ENCODE measurements at regions not wholly inside any gene's neighbourhood (a gene's known extent, or its start where the extent isn't known, plus 50 kb on each side); places are given as distances from the start of the nearest gene placed in this dataset.

GRCh38 chr4:153950100-153950979, 161.5 kb upstream of the SFRP2 start:
- Histone ChIP-seq H3K27me3 (ENCODE audit: control insufficient read depth, insufficient read depth, low read length) (no peaks in the 10 kb centered on the region), H3K4me3 (ENCODE audit: low read depth, low read length) (no peak overlapping the region), H3K36me3 (ENCODE audit: control insufficient read depth, insufficient read depth, low read length) (no peaks in the 10 kb centered on the region)

GRCh38 chr4:153948041-153948440, 159.2 kb upstream of the SFRP2 start:
- Histone ChIP-seq H3K36me3 (ENCODE audit: control insufficient read depth, insufficient read depth, low read length) (no peaks in the 10 kb centered on the region), H3K4me1 (ENCODE audit: control insufficient read depth, insufficient read depth, low read length) (no peaks in the 10 kb centered on the region), H3K9me3 (ENCODE audit: control insufficient read depth, insufficient read depth, low read length) (no peaks in the 10 kb centered on the region), H3K27me3 (ENCODE audit: control insufficient read depth, insufficient read depth, low read length) (no peaks in the 10 kb centered on the region), H3K27ac (ENCODE audit: low read depth, low read length) (no peak overlapping the region), H3K9ac (ENCODE audit: low read depth, low read length) (no peak overlapping the region), H3K4me3 (ENCODE audit: low read depth, low read length) (no peak overlapping the region)

More at GRCh38 chr4:153950100-153950979, 161.5 kb upstream of the SFRP2 start:
- Histone ChIP-seq H3K9me3 (ENCODE audit: control insufficient read depth, insufficient read depth, low read length) (no peaks in the 10 kb centered on the region), H3K9ac (ENCODE audit: low read depth, low read length) (no peak overlapping the region), H3K4me1 (ENCODE audit: control insufficient read depth, insufficient read depth, low read length) (no peaks in the 10 kb centered on the region), H3K27ac (ENCODE audit: low read depth, low read length) (no peak overlapping the region)

- no peak overlapping the region for H3K4me3 ChIP-seq (ENCODE audit: low read depth, low read length)
- no peaks in the 10 kb centered on the region for H3K36me3 ChIP-seq (ENCODE audit: control insufficient read depth, insufficient read depth, low read length)
- H3K9me3 ChIP-seq (ENCODE audit: control insufficient read depth, insufficient read depth, low read length): no peaks in the 10 kb centered on the region
- no peak overlapping the region for H3K27ac ChIP-seq (ENCODE audit: low read depth, low read length)
- no peak overlapping the region for H3K9ac ChIP-seq (ENCODE audit: low read depth, low read length)
- H3K4me1 ChIP-seq (ENCODE audit: control insufficient read depth, insufficient read depth, low read length): no peaks in the 10 kb centered on the region
- no peaks in the 10 kb centered on the region for H3K27me3 ChIP-seq (ENCODE audit: control insufficient read depth, insufficient read depth, low read length)
Measured at GRCh38 chr4:153947124-153947523, 158.2 kb upstream of the SFRP2 start.

- H3K27me3 ChIP-seq (ENCODE audit: control insufficient read depth, insufficient read depth, low read length): no peaks in the 10 kb centered on the region
Measured at GRCh38 chr4:153945704-153946103, 156.8 kb upstream of the SFRP2 start.

GRCh38 chr4:153943738-153944415, 155.0 kb upstream of the SFRP2 start:
- Histone ChIP-seq H3K36me3 (ENCODE audit: control insufficient read depth, insufficient read depth, low read length) (no peaks in the 10 kb centered on the region), H3K27ac (ENCODE audit: low read depth, low read length) (no peak overlapping the region), H3K27me3 (ENCODE audit: control insufficient read depth, insufficient read depth, low read length) (no peaks in the 10 kb centered on the region), H3K9ac (ENCODE audit: low read depth, low read length) (no peak overlapping the region), H3K4me3 (ENCODE audit: low read depth, low read length) (no peak overlapping the region), H3K4me1 (ENCODE audit: control insufficient read depth, insufficient read depth, low read length) (no peaks in the 10 kb centered on the region), H3K9me3 (ENCODE audit: control insufficient read depth, insufficient read depth, low read length) (no peaks in the 10 kb centered on the region)

More at GRCh38 chr4:153945704-153946103, 156.8 kb upstream of the SFRP2 start:
- no peaks in the 10 kb centered on the region for H3K4me1 ChIP-seq (ENCODE audit: control insufficient read depth, insufficient read depth, low read length)
- H3K36me3 ChIP-seq (ENCODE audit: control insufficient read depth, insufficient read depth, low read length): no peaks in the 10 kb centered on the region
- no peak overlapping the region for H3K27ac ChIP-seq (ENCODE audit: low read depth, low read length)
- H3K4me3 ChIP-seq (ENCODE audit: low read depth, low read length): no peak overlapping the region
- no peak overlapping the region for H3K9ac ChIP-seq (ENCODE audit: low read depth, low read length)
- no peaks in the 10 kb centered on the region for H3K9me3 ChIP-seq (ENCODE audit: control insufficient read depth, insufficient read depth, low read length)

GRCh38 chr4:153940916-153941315, 152.0 kb upstream of the SFRP2 start:
- H3K4me1 ChIP-seq (ENCODE audit: control insufficient read depth, insufficient read depth, low read length): no peaks in the 10 kb centered on the region
- no peak overlapping the region for H3K27ac ChIP-seq (ENCODE audit: low read depth, low read length)
- no peaks in the 10 kb centered on the region for H3K9me3 ChIP-seq (ENCODE audit: control insufficient read depth, insufficient read depth, low read length)
- H3K9ac ChIP-seq (ENCODE audit: low read depth, low read length): no peak overlapping the region
- H3K4me3 ChIP-seq (ENCODE audit: low read depth, low read length): no peak overlapping the region
- H3K36me3 ChIP-seq (ENCODE audit: control insufficient read depth, insufficient read depth, low read length): no peaks in the 10 kb centered on the region
- H3K27me3 ChIP-seq (ENCODE audit: control insufficient read depth, insufficient read depth, low read length): no peaks in the 10 kb centered on the region

GRCh38 chr4:153939570-153939969, 150.7 kb upstream of the SFRP2 start:
- Histone ChIP-seq H3K27ac (ENCODE audit: low read depth, low read length) (no peak overlapping the region), H3K4me3 (ENCODE audit: low read depth, low read length) (no peak overlapping the region), H3K9me3 (ENCODE audit: control insufficient read depth, insufficient read depth, low read length) (no peaks in the 10 kb centered on the region), H3K9ac (ENCODE audit: low read depth, low read length) (no peak overlapping the region), H3K4me1 (ENCODE audit: control insufficient read depth, insufficient read depth, low read length) (no peaks in the 10 kb centered on the region), H3K36me3 (ENCODE audit: control insufficient read depth, insufficient read depth, low read length) (no peaks in the 10 kb centered on the region), H3K27me3 (ENCODE audit: control insufficient read depth, insufficient read depth, low read length) (no peaks in the 10 kb centered on the region)

GRCh38 chr4:153938994-153939393, 150.1 kb upstream of the SFRP2 start:
- no peak overlapping the region for H3K4me3 ChIP-seq (ENCODE audit: low read depth, low read length)
- no peaks in the 10 kb centered on the region for H3K4me1 ChIP-seq (ENCODE audit: control insufficient read depth, insufficient read depth, low read length)
- no peaks in the 10 kb centered on the region for H3K36me3 ChIP-seq (ENCODE audit: control insufficient read depth, insufficient read depth, low read length)
- H3K9ac ChIP-seq (ENCODE audit: low read depth, low read length): no peak overlapping the region
- H3K9me3 ChIP-seq (ENCODE audit: control insufficient read depth, insufficient read depth, low read length): no peaks in the 10 kb centered on the region
- no peak overlapping the region for H3K27ac ChIP-seq (ENCODE audit: low read depth, low read length)
- no peaks in the 10 kb centered on the region for H3K27me3 ChIP-seq (ENCODE audit: control insufficient read depth, insufficient read depth, low read length)

- no peak overlapping the region for H3K27ac ChIP-seq (ENCODE audit: low read depth, low read length)
- no peaks in the 10 kb centered on the region for H3K27me3 ChIP-seq (ENCODE audit: control insufficient read depth, insufficient read depth, low read length)
- H3K9me3 ChIP-seq (ENCODE audit: control insufficient read depth, insufficient read depth, low read length): no peaks in the 10 kb centered on the region
- H3K9ac ChIP-seq (ENCODE audit: low read depth, low read length): no peak overlapping the region
- H3K4me1 ChIP-seq (ENCODE audit: control insufficient read depth, insufficient read depth, low read length): no peaks in the 10 kb centered on the region
- H3K4me3 ChIP-seq (ENCODE audit: low read depth, low read length): no peak overlapping the region
- H3K36me3 ChIP-seq (ENCODE audit: control insufficient read depth, insufficient read depth, low read length): no peaks in the 10 kb centered on the region
Measured at GRCh38 chr4:153937289-153937688, 148.4 kb upstream of the SFRP2 start.

GRCh38 chr4:153936121-153936520, 147.2 kb upstream of the SFRP2 start:
- Histone ChIP-seq H3K27ac (ENCODE audit: low read depth, low read length) (no peak overlapping the region), H3K27me3 (ENCODE audit: control insufficient read depth, insufficient read depth, low read length) (no peaks in the 10 kb centered on the region), H3K9me3 (ENCODE audit: control insufficient read depth, insufficient read depth, low read length) (no peaks in the 10 kb centered on the region), H3K36me3 (ENCODE audit: control insufficient read depth, insufficient read depth, low read length) (no peaks in the 10 kb centered on the region), H3K4me3 (ENCODE audit: low read depth, low read length) (no peak overlapping the region), H3K9ac (ENCODE audit: low read depth, low read length) (no peak overlapping the region), H3K4me1 (ENCODE audit: control insufficient read depth, insufficient read depth, low read length) (no peaks in the 10 kb centered on the region)

- no peaks in the 10 kb centered on the region for H3K27me3 ChIP-seq (ENCODE audit: control insufficient read depth, insufficient read depth, low read length)
- H3K9ac ChIP-seq (ENCODE audit: low read depth, low read length): no peak overlapping the region
- H3K27ac ChIP-seq (ENCODE audit: low read depth, low read length): no peak overlapping the region
- H3K4me3 ChIP-seq (ENCODE audit: low read depth, low read length): no peak overlapping the region
- H3K4me1 ChIP-seq (ENCODE audit: control insufficient read depth, insufficient read depth, low read length): 0 out of 2 replicates have a peak, but pooled peaks cover 4% of the 10 kb centered on the region
- H3K36me3 ChIP-seq (ENCODE audit: control insufficient read depth, insufficient read depth, low read length): no peaks in the 10 kb centered on the region
- H3K9me3 ChIP-seq (ENCODE audit: control insufficient read depth, insufficient read depth, low read length): no peaks in the 10 kb centered on the region
Measured at GRCh38 chr4:153934688-153935017, 145.8 kb upstream of the SFRP2 start.
